T47D (cell line): ENCODE measurements at regions not wholly inside any gene's neighbourhood (a gene's known extent, or its start where the extent isn't known, plus 50 kb on each side); places are given as distances from the start of the nearest gene placed in this dataset.

Experiments used
- DNase-seq, 2 experiments: peaks; one replicate each; pipeline versions ENCODE4 v3.0.0 to v3.0.0-alpha.2; 2011 to 2012; ENCODE audit warnings: low read depth in 1 of 2, low spot score in 1 of 2
- JUND ChIP-seq: IDR thresholded peaks from 2 replicates; pipeline ENCODE4 v1.6.1; 2012; ENCODE audit warnings: low read depth
- in situ Hi-C: cut with HindIII; loops from 2 replicates; pipeline ENCODE4 v1.10.0; 2016; ENCODE audit warnings: low sequenced_read_pairs, low pct_unique_long_range_greater_than_20kb

DNA sequence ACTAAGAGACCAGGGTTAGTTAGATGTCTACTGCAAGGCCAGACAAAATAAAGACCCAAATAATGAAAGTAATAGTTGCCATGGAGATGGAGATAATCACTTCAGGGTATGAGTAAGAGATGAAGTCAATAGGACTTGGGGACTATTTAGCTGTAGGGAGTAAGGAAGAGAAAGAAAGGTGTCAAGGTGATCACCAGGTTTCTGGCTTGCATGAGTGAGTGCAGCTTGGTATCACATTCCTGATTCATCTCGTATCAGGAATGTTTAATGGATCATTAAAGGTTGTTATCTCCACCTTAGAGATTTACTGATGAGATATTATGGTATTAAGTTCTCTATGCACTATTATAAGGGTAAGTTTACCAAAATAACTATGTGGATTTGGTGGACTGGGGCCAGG lies 357.4 kb upstream of the ATP11B start:
- in situ Hi-C loops: no loop called here
- no peak for TF ChIP-seq JUND
- DNase-seq: no peak

DNA sequence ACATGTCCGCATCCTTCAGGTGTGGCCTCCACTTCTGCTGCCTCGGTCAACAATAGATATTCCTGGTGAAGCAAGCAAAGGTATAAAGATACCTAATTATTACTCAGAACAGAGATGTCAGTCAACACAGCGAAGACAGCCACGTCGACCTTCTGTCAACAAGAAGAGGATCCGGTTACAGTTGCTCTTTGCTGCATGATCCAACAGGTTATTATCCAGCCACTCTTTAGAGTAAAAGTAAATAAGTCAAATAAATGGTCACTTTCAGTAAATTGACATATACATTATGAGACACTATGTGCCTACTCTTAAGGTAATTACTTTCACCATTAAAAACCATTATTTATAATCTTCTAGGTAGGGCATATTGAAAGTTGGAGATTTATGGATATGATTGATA lies 356.8 kb upstream of the ATP11B start:
- in situ Hi-C loops: no loop called here
- no peak for TF ChIP-seq JUND
- peak in 1 of 2 experiments; percentile 62 for DNase-seq

GRCh38 chr3:182438398-182438797 lies 354.9 kb upstream of the ATP11B start:
- TF ChIP-seq JUND: no peak
- in situ Hi-C loops: no loop called here

GRCh38 chr3:182440101-182440500 lies 353.2 kb upstream of the ATP11B start:
- TF ChIP-seq JUND: no peak
- in situ Hi-C loops: no loop called here
- DNase-seq: no peak

More at GRCh38 chr3:182438398-182438797, 354.9 kb upstream of the ATP11B start:
- peak in 1 of 2 experiments; percentile 41 for DNase-seq

DNA sequence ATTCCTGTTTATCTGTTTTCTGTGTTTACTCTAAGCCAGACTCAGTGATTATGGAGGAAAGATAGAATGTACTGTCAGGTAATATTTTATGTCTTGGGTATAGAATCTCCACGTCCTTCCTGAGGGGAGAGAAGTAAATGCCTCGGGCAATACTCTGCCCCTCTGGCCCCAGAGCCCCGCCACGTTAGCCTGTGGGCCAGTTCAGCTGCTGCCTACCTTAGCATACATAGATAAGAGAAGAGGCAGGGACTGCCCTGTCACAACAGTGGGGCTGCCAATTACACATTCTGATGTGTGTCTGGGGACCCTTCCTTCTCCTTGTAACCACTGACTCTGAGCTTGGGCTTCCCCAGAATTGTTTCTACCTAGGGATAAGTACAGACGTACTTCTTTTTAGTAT lies 347.7 kb upstream of the ATP11B start:
- in situ Hi-C loops: no loop called here
- no peak for DNase-seq
- no peak for TF ChIP-seq JUND

- in situ Hi-C loops: no loop called here
Observed at GRCh38 chr3:182450942-182451787, 342.1 kb upstream of the ATP11B start.

GRCh38 chr3:182451871-182452270 lies 341.4 kb upstream of the ATP11B start:
- TF ChIP-seq JUND: no peak
- in situ Hi-C loops: no loop called here

More at GRCh38 chr3:182450942-182451787, 342.1 kb upstream of the ATP11B start:
- no peak for DNase-seq
- no peak for TF ChIP-seq JUND

GRCh38 chr3:182455011-182455410 lies 338.3 kb upstream of the ATP11B start:
- TF ChIP-seq JUND: no peak
- no peak for DNase-seq
- in situ Hi-C loops: no loop called here

More at GRCh38 chr3:182451871-182452270, 341.4 kb upstream of the ATP11B start:
- DNase-seq: no peak

DNA sequence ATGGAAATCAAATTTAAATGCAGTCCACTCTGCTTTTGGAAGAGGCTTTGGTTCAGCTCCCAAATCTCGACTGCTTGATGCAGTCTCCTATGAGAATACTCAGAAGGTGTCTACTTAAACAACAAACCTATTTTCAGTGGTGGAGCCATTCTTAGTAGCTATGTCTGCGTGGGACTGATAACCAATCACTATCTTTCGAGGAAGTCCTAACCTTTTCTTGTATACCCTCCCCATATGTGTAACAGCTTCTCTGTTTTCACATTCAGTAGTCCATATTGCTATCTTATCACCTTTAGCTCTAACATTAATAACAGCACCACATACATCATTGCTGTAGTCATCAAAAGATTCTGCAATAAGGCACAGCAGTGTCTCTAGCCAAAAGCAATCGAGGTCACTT lies 333.0 kb upstream of the ATP11B start:
- DNase-seq: no peak
- in situ Hi-C loops: no loop called here
- no peak for TF ChIP-seq JUND

GRCh38 chr3:182462152-182462551 lies 331.2 kb upstream of the ATP11B start:
- in situ Hi-C loops: no loop called here
- DNase-seq: no peak
- no peak for TF ChIP-seq JUND

- in situ Hi-C loops: no loop called here
- DNase-seq: no peak
- no peak for TF ChIP-seq JUND
Observed at GRCh38 chr3:182464513-182465145, 328.7 kb upstream of the ATP11B start.

GRCh38 chr3:182465301-182466185 lies 327.8 kb upstream of the ATP11B start:
- TF ChIP-seq JUND: no peak

More at GRCh38 chr3:182465301-182466185, 327.8 kb upstream of the ATP11B start:
- in situ Hi-C loops: no loop called here
- no peak for DNase-seq
